ENCODE measurements at regions not wholly inside any gene's neighbourhood (a gene's known extent, or its start where the extent isn't known, plus 50 kb on each side); places are given as distances from the start of the nearest gene placed in this dataset.

GRCh38 chr7:110131344-110131743, 959.6 kb upstream of the LRRN3 start:
- Histone ChIP-seq H3K36me3 (ENCODE audit: control insufficient read depth in 2 of 2, insufficient read depth in 2 of 2, low read length in 2 of 2) (no peaks in the 10 kb centered on the region), H3K9me3 (ENCODE audit: control insufficient read depth in 2 of 2, low read length in 2 of 2) (no peaks in the 10 kb centered on the region), H3K9ac (ENCODE audit: low read depth in 1 of 2, low read length in 2 of 2) (no peak overlapping the region), H3K27me3 (ENCODE audit: control insufficient read depth in 2 of 2, insufficient read depth in 2 of 2, low read length in 2 of 2) (no peaks in the 10 kb centered on the region), H3K27ac (ENCODE audit: low read depth in 2 of 2, low read length in 2 of 2) (no peak overlapping the region), H3K4me1 (ENCODE audit: control insufficient read depth in 2 of 2, insufficient read depth in 2 of 2, low read length in 2 of 2) (no peaks in the 10 kb centered on the region), H3K4me3 (ENCODE audit: low read length in 2 of 2) (no peak overlapping the region)

DNA sequence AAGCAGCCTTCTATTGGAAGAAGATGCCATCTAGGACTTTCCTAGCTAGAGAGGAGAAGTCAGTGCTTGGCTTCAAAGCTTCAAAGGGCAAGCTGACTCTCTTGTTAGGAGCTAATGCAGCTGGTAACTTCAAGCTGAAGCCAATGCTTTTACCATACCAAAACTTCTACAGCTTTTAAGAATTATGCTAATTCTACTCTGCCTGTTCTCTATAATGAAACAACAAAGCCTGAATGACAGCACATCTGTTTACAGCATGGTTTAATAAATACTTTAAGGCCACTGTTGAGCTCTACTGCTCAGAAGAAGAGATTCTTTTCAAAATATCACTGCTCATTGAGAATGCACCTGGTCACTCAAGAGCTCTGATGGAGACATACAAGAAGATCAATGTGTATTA, 951.9 kb upstream of the LRRN3 start:
- H3K27ac ChIP-seq (ENCODE audit: low read depth in 2 of 2, low read length in 2 of 2), result no peak overlapping the region
- H3K27me3 ChIP-seq (ENCODE audit: control insufficient read depth in 2 of 2, insufficient read depth in 2 of 2, low read length in 2 of 2), result no peaks in the 10 kb centered on the region
- H3K9ac ChIP-seq (ENCODE audit: low read depth in 1 of 2, low read length in 2 of 2), result no peak overlapping the region
- H3K4me1 ChIP-seq (ENCODE audit: control insufficient read depth in 2 of 2, insufficient read depth in 2 of 2, low read length in 2 of 2), result no peaks in the 10 kb centered on the region
- no peaks in the 10 kb centered on the region for H3K9me3 ChIP-seq (ENCODE audit: control insufficient read depth in 2 of 2, low read length in 2 of 2)
- H3K4me3 ChIP-seq (ENCODE audit: low read length in 2 of 2), result no peak overlapping the region
- no peaks in the 10 kb centered on the region for H3K36me3 ChIP-seq (ENCODE audit: control insufficient read depth in 2 of 2, insufficient read depth in 2 of 2, low read length in 2 of 2)

- H3K27ac ChIP-seq (ENCODE audit: low read depth in 2 of 2, low read length in 2 of 2), result no peak overlapping the region
- H3K27me3 ChIP-seq (ENCODE audit: control insufficient read depth in 2 of 2, insufficient read depth in 2 of 2, low read length in 2 of 2), result no peaks in the 10 kb centered on the region
- H3K4me1 ChIP-seq (ENCODE audit: control insufficient read depth in 2 of 2, insufficient read depth in 2 of 2, low read length in 2 of 2), result no peaks in the 10 kb centered on the region
- H3K4me3 ChIP-seq (ENCODE audit: low read length in 2 of 2), result no peak overlapping the region
- no peaks in the 10 kb centered on the region for H3K9me3 ChIP-seq (ENCODE audit: control insufficient read depth in 2 of 2, low read length in 2 of 2)
- H3K9ac ChIP-seq (ENCODE audit: low read depth in 1 of 2, low read length in 2 of 2), result no peak overlapping the region
- no peaks in the 10 kb centered on the region for H3K36me3 ChIP-seq (ENCODE audit: control insufficient read depth in 2 of 2, insufficient read depth in 2 of 2, low read length in 2 of 2)
Observed at GRCh38 chr7:110142939-110143526, 947.9 kb upstream of the LRRN3 start.

GRCh38 chr7:110144599-110144998, 946.3 kb upstream of the LRRN3 start:
- Histone ChIP-seq H3K27me3 (ENCODE audit: control insufficient read depth in 2 of 2, insufficient read depth in 2 of 2, low read length in 2 of 2) (no peaks in the 10 kb centered on the region), H3K4me3 (ENCODE audit: low read length in 2 of 2) (no peak overlapping the region), H3K4me1 (ENCODE audit: control insufficient read depth in 2 of 2, insufficient read depth in 2 of 2, low read length in 2 of 2) (no peaks in the 10 kb centered on the region), H3K9ac (ENCODE audit: low read depth in 1 of 2, low read length in 2 of 2) (no peak overlapping the region), H3K36me3 (ENCODE audit: control insufficient read depth in 2 of 2, insufficient read depth in 2 of 2, low read length in 2 of 2) (no peaks in the 10 kb centered on the region), H3K9me3 (ENCODE audit: control insufficient read depth in 2 of 2, low read length in 2 of 2) (no peaks in the 10 kb centered on the region), H3K27ac (ENCODE audit: low read depth in 2 of 2, low read length in 2 of 2) (no peak overlapping the region)

DNA sequence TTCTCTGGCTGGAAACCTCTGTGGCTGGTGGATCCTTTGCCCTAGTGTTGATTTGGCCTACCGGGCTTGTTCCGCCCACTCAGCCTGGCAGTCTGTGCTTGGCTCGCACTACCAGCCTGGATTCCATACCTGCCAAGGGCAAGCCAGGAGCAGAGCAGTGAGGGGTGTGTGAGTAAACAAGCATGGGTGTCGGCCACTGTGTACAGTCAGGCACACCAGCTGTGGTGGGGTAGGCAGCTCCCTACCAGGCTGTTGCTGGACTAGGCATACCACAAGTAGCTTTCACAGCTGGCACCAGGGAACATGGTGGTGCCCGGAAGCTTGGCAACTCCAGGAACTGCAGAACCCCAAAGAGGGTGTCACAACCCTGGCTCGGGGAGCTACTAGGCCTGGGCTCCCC, 942.9 kb upstream of the LRRN3 start:
- Histone ChIP-seq H3K9me3 (ENCODE audit: control insufficient read depth in 2 of 2, low read length in 2 of 2) (no peaks in the 10 kb centered on the region), H3K27me3 (ENCODE audit: control insufficient read depth in 2 of 2, insufficient read depth in 2 of 2, low read length in 2 of 2) (peaks cover 0 to 3% of the 10 kb centered on the region in 2 donors), H3K27ac (ENCODE audit: low read depth in 2 of 2, low read length in 2 of 2) (no peak overlapping the region), H3K9ac (ENCODE audit: low read depth in 1 of 2, low read length in 2 of 2) (no peak overlapping the region), H3K4me1 (ENCODE audit: control insufficient read depth in 2 of 2, insufficient read depth in 2 of 2, low read length in 2 of 2) (no peaks in the 10 kb centered on the region), H3K4me3 (ENCODE audit: low read length in 2 of 2) (no peak overlapping the region), H3K36me3 (ENCODE audit: control insufficient read depth in 2 of 2, insufficient read depth in 2 of 2, low read length in 2 of 2) (no peaks in the 10 kb centered on the region)

GRCh38 chr7:110153222-110153621, 937.7 kb upstream of the LRRN3 start:
- Histone ChIP-seq H3K9ac (ENCODE audit: low read depth in 1 of 2, low read length in 2 of 2) (no peak overlapping the region), H3K27ac (ENCODE audit: low read depth in 2 of 2, low read length in 2 of 2) (no peak overlapping the region), H3K4me1 (ENCODE audit: control insufficient read depth in 2 of 2, insufficient read depth in 2 of 2, low read length in 2 of 2) (no peaks in the 10 kb centered on the region), H3K36me3 (ENCODE audit: control insufficient read depth in 2 of 2, insufficient read depth in 2 of 2, low read length in 2 of 2) (no peaks in the 10 kb centered on the region), H3K27me3 (ENCODE audit: control insufficient read depth in 2 of 2, insufficient read depth in 2 of 2, low read length in 2 of 2) (peaks cover 0 to 3% of the 10 kb centered on the region in 2 donors), H3K4me3 (ENCODE audit: low read length in 2 of 2) (no peak overlapping the region), H3K9me3 (ENCODE audit: control insufficient read depth in 2 of 2, low read length in 2 of 2) (no peaks in the 10 kb centered on the region)

- H3K27ac ChIP-seq (ENCODE audit: low read depth in 2 of 2, low read length in 2 of 2), result no peak overlapping the region
- H3K4me1 ChIP-seq (ENCODE audit: control insufficient read depth in 2 of 2, insufficient read depth in 2 of 2, low read length in 2 of 2), result no peaks in the 10 kb centered on the region
- H3K4me3 ChIP-seq (ENCODE audit: low read length in 2 of 2), result no peak overlapping the region
Observed at GRCh38 chr7:110156511-110156910, 934.4 kb upstream of the LRRN3 start.

GRCh38 chr7:110157631-110158362, 933.1 kb upstream of the LRRN3 start:
- Histone ChIP-seq H3K27me3 (ENCODE audit: control insufficient read depth in 2 of 2, insufficient read depth in 2 of 2, low read length in 2 of 2) (no peaks in the 10 kb centered on the region), H3K4me1 (ENCODE audit: control insufficient read depth in 2 of 2, insufficient read depth in 2 of 2, low read length in 2 of 2) (no peaks in the 10 kb centered on the region), H3K9ac (ENCODE audit: low read depth in 1 of 2, low read length in 2 of 2) (no peak overlapping the region), H3K4me3 (ENCODE audit: low read length in 2 of 2) (no peak overlapping the region), H3K9me3 (ENCODE audit: control insufficient read depth in 2 of 2, low read length in 2 of 2) (no peaks in the 10 kb centered on the region), H3K27ac (ENCODE audit: low read depth in 2 of 2, low read length in 2 of 2) (no peak overlapping the region), H3K36me3 (ENCODE audit: control insufficient read depth in 2 of 2, insufficient read depth in 2 of 2, low read length in 2 of 2) (no peaks in the 10 kb centered on the region)

More at GRCh38 chr7:110156511-110156910, 934.4 kb upstream of the LRRN3 start:
- Histone ChIP-seq H3K9ac (ENCODE audit: low read depth in 1 of 2, low read length in 2 of 2) (no peak overlapping the region), H3K9me3 (ENCODE audit: control insufficient read depth in 2 of 2, low read length in 2 of 2) (no peaks in the 10 kb centered on the region), H3K27me3 (ENCODE audit: control insufficient read depth in 2 of 2, insufficient read depth in 2 of 2, low read length in 2 of 2) (no peaks in the 10 kb centered on the region), H3K36me3 (ENCODE audit: control insufficient read depth in 2 of 2, insufficient read depth in 2 of 2, low read length in 2 of 2) (no peaks in the 10 kb centered on the region)

GRCh38 chr7:110168010-110168409, 922.9 kb upstream of the LRRN3 start:
- no peaks in the 10 kb centered on the region for H3K36me3 ChIP-seq (ENCODE audit: control insufficient read depth in 2 of 2, insufficient read depth in 2 of 2, low read length in 2 of 2)
- H3K4me1 ChIP-seq (ENCODE audit: control insufficient read depth in 2 of 2, insufficient read depth in 2 of 2, low read length in 2 of 2), result no peaks in the 10 kb centered on the region
- H3K27ac ChIP-seq (ENCODE audit: low read depth in 2 of 2, low read length in 2 of 2), result no peak overlapping the region
- no peaks in the 10 kb centered on the region for H3K9me3 ChIP-seq (ENCODE audit: control insufficient read depth in 2 of 2, low read length in 2 of 2)
- no peak overlapping the region for H3K9ac ChIP-seq (ENCODE audit: low read depth in 1 of 2, low read length in 2 of 2)
- H3K27me3 ChIP-seq (ENCODE audit: control insufficient read depth in 2 of 2, insufficient read depth in 2 of 2, low read length in 2 of 2), result no peaks in the 10 kb centered on the region
- H3K4me3 ChIP-seq (ENCODE audit: low read length in 2 of 2), result no peak overlapping the region

DNA sequence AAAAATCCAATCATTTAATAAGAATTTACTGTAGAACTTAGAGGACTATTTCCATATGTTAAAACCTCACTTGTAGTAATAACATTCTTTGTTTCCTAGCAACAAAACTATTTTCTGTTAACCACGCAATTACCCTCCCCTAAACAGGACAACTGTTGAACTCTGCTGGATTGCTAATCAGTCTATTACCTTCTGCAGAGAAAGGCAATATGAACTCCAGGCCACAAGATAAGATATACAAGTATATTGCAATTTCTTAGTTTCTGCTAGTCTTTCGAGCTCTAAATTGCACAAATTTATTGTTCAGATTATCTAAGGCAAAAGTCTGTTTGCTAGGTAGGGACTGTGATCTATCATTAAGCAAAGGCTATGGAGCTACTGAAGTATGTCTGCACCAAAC, 920.1 kb upstream of the LRRN3 start:
- no peaks in the 10 kb centered on the region for H3K27me3 ChIP-seq (ENCODE audit: control insufficient read depth in 2 of 2, insufficient read depth in 2 of 2, low read length in 2 of 2)
- no peaks in the 10 kb centered on the region for H3K4me1 ChIP-seq (ENCODE audit: control insufficient read depth in 2 of 2, insufficient read depth in 2 of 2, low read length in 2 of 2)
- H3K9ac ChIP-seq (ENCODE audit: low read depth in 1 of 2, low read length in 2 of 2), result no peak overlapping the region
- H3K4me3 ChIP-seq (ENCODE audit: low read length in 2 of 2), result no peak overlapping the region
- no peaks in the 10 kb centered on the region for H3K36me3 ChIP-seq (ENCODE audit: control insufficient read depth in 2 of 2, insufficient read depth in 2 of 2, low read length in 2 of 2)
- no peaks in the 10 kb centered on the region for H3K9me3 ChIP-seq (ENCODE audit: control insufficient read depth in 2 of 2, low read length in 2 of 2)
- no peak overlapping the region for H3K27ac ChIP-seq (ENCODE audit: low read depth in 2 of 2, low read length in 2 of 2)

Data from mucosa of rectum (tissue), 2 donors.